IMR-90 (cell line): ENCODE measurements at regions not wholly inside any gene's neighbourhood (a gene's known extent, or its start where the extent isn't known, plus 50 kb on each side); places are given as distances from the start of the nearest gene placed in this dataset.

Source experiments
- ATAC-seq: fragments of 200-7000 bp; cut with Tn5 transposase; 2 replicates; pipeline ENCODE4 v1.9.1; 2020; ENCODE audit warnings: low read depth, mild to moderate bottlenecking, moderate library complexity
- BruUV-seq: library from RNA; stranded (reverse); fragments of 400-500 nt; replicated peaks from 2 replicates; lab custom pipeline; 2021; lab: Mats Ljungman, UMichigan
- CTCF ChIA-PET: fragments of 300-600 bp; formaldehyde crosslinking; extraction: SDS; loops from one replicate; lab custom pipeline; 2021; ENCODE audit warnings: antibody characterized with exemption; lab: Yijun Ruan, JAX
- POLR2A ChIA-PET: fragments of 300-600 bp; sonication (Branson Sonifier 250); formaldehyde crosslinking; loops from one replicate; lab custom pipeline; 2022; ENCODE audit warnings: antibody characterized with exemption; ENCODE audit not compliant: unreplicated experiment; lab: Charles Lee
- DNase-seq: peaks from one replicate; pipeline ENCODE4 v3.0.0; 2013
- H2AFZ ChIP-seq: replicated peaks from 2 replicates; pipeline ENCODE3; 2013; ENCODE audit warnings: low read length, mild to moderate bottlenecking; ENCODE audit not compliant: poor library complexity
- H2AK5ac ChIP-seq: 2 replicates; pipeline ENCODE4 v1.6.1; 2013; ENCODE audit warnings: low read depth, low read length, inconsistent platforms
- H2AK9ac ChIP-seq: replicated peaks from 2 replicates; pipeline ENCODE3; 2013; ENCODE audit warnings: mild to moderate bottlenecking, low read depth, low read length, moderate library complexity; ENCODE audit not compliant: poor library complexity
- H2BK120ac ChIP-seq: 2 replicates; pipeline ENCODE4 v1.6.1; 2013; ENCODE audit warnings: low read depth, low read length, inconsistent platforms
- H2BK15ac ChIP-seq: 3 replicates; pipeline ENCODE4 v1.6.1; 2013; ENCODE audit warnings: low read depth, low read length, inconsistent platforms
- H2BK20ac ChIP-seq: 2 replicates; pipeline ENCODE4 v1.6.1; 2013; ENCODE audit warnings: low read depth, mild to moderate bottlenecking, inconsistent platforms, low read length, moderate library complexity
- H2BK5ac ChIP-seq: 2 replicates; pipeline ENCODE4 v1.6.1; 2013; ENCODE audit warnings: mild to moderate bottlenecking, low read depth, low read length, inconsistent platforms; ENCODE audit not compliant: poor library complexity, severe bottlenecking
- H3K14ac ChIP-seq: replicated peaks from 2 replicates; pipeline ENCODE4 v1.6.1; 2013; ENCODE audit warnings: low read depth, low read length, inconsistent platforms
- H3K18ac ChIP-seq: 2 replicates; pipeline ENCODE4 v1.6.1; 2013; ENCODE audit warnings: low read depth, low read length, control low read depth
- H3K23ac ChIP-seq: 2 replicates; pipeline ENCODE4 v1.6.1; 2013; ENCODE audit warnings: low read depth, low read length, inconsistent platforms
- H3K27ac ChIP-seq: 2 replicates; pipeline ENCODE4 v1.5.1; 2013; ENCODE audit warnings: mild to moderate bottlenecking, control low read depth, low read length; ENCODE audit not compliant: insufficient read depth
- H3K27me3 ChIP-seq: 2 replicates; pipeline ENCODE4 v1.6.1; 2013; ENCODE audit warnings: low read length; ENCODE audit not compliant: control insufficient read depth, insufficient read depth
- H3K36me3 ChIP-seq: 2 replicates; pipeline ENCODE4 v1.6.1; 2013; ENCODE audit warnings: low read length, mixed read lengths; ENCODE audit not compliant: control insufficient read depth, insufficient read depth
- H3K4ac ChIP-seq: 2 replicates; pipeline ENCODE4 v1.6.1; 2013; ENCODE audit warnings: low read depth, low read length, inconsistent platforms
- H3K4me1 ChIP-seq: 2 replicates; pipeline ENCODE4 v1.6.1; 2013; ENCODE audit warnings: low read length, mixed read lengths; ENCODE audit not compliant: control insufficient read depth, insufficient read depth
- H3K4me2 ChIP-seq: 2 replicates; pipeline ENCODE4 v1.6.1; 2013; ENCODE audit warnings: low read depth, mild to moderate bottlenecking, control low read depth, low read length, moderate library complexity
- H3K4me3 ChIP-seq: 2 replicates; pipeline ENCODE4 v1.5.1; 2013; ENCODE audit warnings: low read depth, mild to moderate bottlenecking, control low read depth, low read length, moderate library complexity; ENCODE audit not compliant: insufficient read depth
- H3K56ac ChIP-seq: 2 replicates; pipeline ENCODE4 v1.6.1; 2013; ENCODE audit warnings: low read length, inconsistent platforms; ENCODE audit not compliant: insufficient read depth; ENCODE audit errors: extremely low read depth
- H3K79me1 ChIP-seq, 2 experiments: 2 replicates each; pipeline ENCODE4 v1.6.1; 2013; ENCODE audit warnings: low read length in 2 of 2, inconsistent platforms in 1 of 2, low read depth in 1 of 2
- H3K9ac ChIP-seq: 2 replicates; pipeline ENCODE4 v1.6.1; 2013; ENCODE audit warnings: low read depth, low read length, control low read depth
- H3K9me1 ChIP-seq: 2 replicates; pipeline ENCODE4 v1.6.1; 2013; ENCODE audit warnings: low read length, inconsistent platforms; ENCODE audit not compliant: insufficient read depth
- H3K9me3 ChIP-seq: 2 replicates; pipeline ENCODE4 v1.6.1; 2013; ENCODE audit warnings: low read length; ENCODE audit not compliant: control insufficient read depth, insufficient read depth
- H4K20me1 ChIP-seq: 2 replicates; pipeline ENCODE4 v1.6.1; 2013; ENCODE audit warnings: low read length, inconsistent platforms; ENCODE audit not compliant: insufficient read depth
- H4K5ac ChIP-seq: 2 replicates; pipeline ENCODE4 v1.6.1; 2013; ENCODE audit warnings: mild to moderate bottlenecking, low read depth, low read length, control low read depth
- H4K8ac ChIP-seq, 2 experiments: 2 replicates each; pipeline ENCODE4 v1.6.1; 2013; ENCODE audit warnings: low read depth in 2 of 2, low read length in 2 of 2, control low read depth in 1 of 2, inconsistent platforms in 1 of 2
- H4K91ac ChIP-seq: 2 replicates; pipeline ENCODE4 v1.6.1; 2013; ENCODE audit warnings: low read depth, low read length, inconsistent platforms; ENCODE audit not compliant: insufficient read depth
- CHD1 ChIP-seq: IDR thresholded peaks from 2 replicates; pipeline ENCODE4 v1.6.1; 2012; ENCODE audit warnings: low read depth, low read length, improper control_type of control experiment
- MAFK ChIP-seq: IDR thresholded peaks from 2 replicates; pipeline ENCODE4 v1.6.1; 2012; ENCODE audit warnings: low read depth, low read length, improper control_type of control experiment
- WGBS, 2 experiments: methylation state at CpG; one replicate each; pipeline versions ENCODE4 v1.1.5 to v1.1.7; 2013; ENCODE audit warnings: missing lambda C conversion rate in 2 of 2; ENCODE audit not compliant: insufficient read length in 1 of 2; ENCODE audit errors: extremely low coverage in 2 of 2; 5-methylcytosine and 5-hydroxymethylcytosine counted together
- dilution Hi-C: fragments of 300-500 bp; cut with HindIII; formaldehyde crosslinking; loops from one replicate; pipeline ENCODE4 v1.14.3; 2018; ENCODE audit warnings: low sequenced_read_pairs; ENCODE audit not compliant: unreplicated experiment
- in situ Hi-C: fragments of 300-500 bp; cut with MboI; formaldehyde crosslinking; loops from 3 replicates; pipeline ENCODE4 v1.14.3; 2019; ENCODE audit warnings: low sequenced_read_pairs, inconsistent platforms, mixed read lengths
- intact Hi-C: fragments of 100-400 bp; cut with micrococcal nuclease; formaldehyde crosslinking; loops from 2 replicates; pipeline ENCODE4 v1.10.0; 2022
- TF ChIP-seq, protein P1 (sequence below): fragments of 150-350 bp; IDR thresholded peaks from 2 replicates; pipeline ENCODE4 v1.6.1; 2016; ENCODE audit warnings: low read depth, mild to moderate bottlenecking, low read length, moderate library complexity, borderline replicate concordance
- TF ChIP-seq, protein P2 (sequence below): fragments of 150-350 bp; IDR thresholded peaks from 2 replicates; pipeline ENCODE4 v1.6.1; 2017; ENCODE audit warnings: mild to moderate bottlenecking, antibody characterized with exemption, low read length, low read depth

DNA sequence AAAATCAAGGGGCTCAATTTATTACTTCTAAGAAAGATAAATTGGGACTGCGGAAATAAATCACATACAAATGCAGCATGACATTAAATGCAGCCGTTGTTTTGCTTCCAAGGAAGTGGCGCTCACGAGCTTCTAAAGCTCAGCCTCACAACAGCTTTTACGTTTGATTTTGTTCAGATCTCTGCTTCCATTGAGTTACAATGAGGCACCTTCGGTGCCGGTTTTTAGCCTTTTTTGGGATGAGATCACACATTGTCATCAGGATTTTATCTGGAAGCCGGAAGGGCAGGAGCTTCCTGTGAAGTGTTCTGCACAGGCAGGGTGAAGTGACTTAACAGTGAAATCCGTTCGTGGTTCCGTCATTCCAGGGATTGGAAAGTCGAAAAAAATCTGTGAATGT is 209.8 kb downstream of the DCDC2C start:
- TF ChIP-seq, protein P1, sequence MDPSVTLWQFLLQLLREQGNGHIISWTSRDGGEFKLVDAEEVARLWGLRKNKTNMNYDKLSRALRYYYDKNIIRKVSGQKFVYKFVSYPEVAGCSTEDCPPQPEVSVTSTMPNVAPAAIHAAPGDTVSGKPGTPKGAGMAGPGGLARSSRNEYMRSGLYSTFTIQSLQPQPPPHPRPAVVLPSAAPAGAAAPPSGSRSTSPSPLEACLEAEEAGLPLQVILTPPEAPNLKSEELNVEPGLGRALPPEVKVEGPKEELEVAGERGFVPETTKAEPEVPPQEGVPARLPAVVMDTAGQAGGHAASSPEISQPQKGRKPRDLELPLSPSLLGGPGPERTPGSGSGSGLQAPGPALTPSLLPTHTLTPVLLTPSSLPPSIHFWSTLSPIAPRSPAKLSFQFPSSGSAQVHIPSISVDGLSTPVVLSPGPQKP = no peak
- TF ChIP-seq, protein P2, sequence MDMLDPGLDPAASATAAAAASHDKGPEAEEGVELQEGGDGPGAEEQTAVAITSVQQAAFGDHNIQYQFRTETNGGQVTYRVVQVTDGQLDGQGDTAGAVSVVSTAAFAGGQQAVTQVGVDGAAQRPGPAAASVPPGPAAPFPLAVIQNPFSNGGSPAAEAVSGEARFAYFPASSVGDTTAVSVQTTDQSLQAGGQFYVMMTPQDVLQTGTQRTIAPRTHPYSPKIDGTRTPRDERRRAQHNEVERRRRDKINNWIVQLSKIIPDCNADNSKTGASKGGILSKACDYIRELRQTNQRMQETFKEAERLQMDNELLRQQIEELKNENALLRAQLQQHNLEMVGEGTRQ = no peak
- TF ChIP-seq CHD1 = no peak
- TF ChIP-seq MAFK = no peak
- H3K23ac ChIP-seq = no peak overlapping the region
- no peak overlapping the region for H3K14ac ChIP-seq
- H3K56ac ChIP-seq = no peak overlapping the region
- H2BK15ac ChIP-seq = no peak overlapping the region
- H3K9ac ChIP-seq = no peak overlapping the region
- H3K36me3 ChIP-seq = no peaks in the 10 kb centered on the region
- no peak overlapping the region for H3K4ac ChIP-seq
- no peak overlapping the region for H2BK120ac ChIP-seq
- H3K27me3 ChIP-seq = no peaks in the 10 kb centered on the region
- H3K4me3 ChIP-seq = no peak overlapping the region
- no peak overlapping the region for H3K4me2 ChIP-seq
- POLR2A ChIA-PET = no interaction called here
- 50% methylated on average over 2 of the region's 12 CpGs; no CpG with 5 or more reads in 1 of the 2 experiments for WGBS, 2 experiments
- ATAC-seq = no peak
- no peak overlapping the region for H2BK20ac ChIP-seq
- H2AK9ac ChIP-seq = no peak overlapping the region
- H3K18ac ChIP-seq = no peak overlapping the region
- no peak overlapping the region for H2AFZ ChIP-seq
- no peak overlapping the region for H4K5ac ChIP-seq
- DNase-seq = no peak
- no peak overlapping the region for H2AK5ac ChIP-seq
- no TSS peak for BruUV-seq
- H3K9me3 ChIP-seq = peaks cover 18% of the 10 kb centered on the region
- no peaks in the 10 kb centered on the region for H4K20me1 ChIP-seq
- no peak overlapping the region for H3K27ac ChIP-seq
- H2BK5ac ChIP-seq = no peak overlapping the region
- no peak overlapping the region for H4K8ac ChIP-seq
- in situ Hi-C loops (no loop called here), dilution Hi-C loops (no loop called here), intact Hi-C loops (no loop called here)
- no peaks in the 10 kb centered on the region for H3K9me1 ChIP-seq
- CTCF ChIA-PET = no interaction called here
- H3K79me1 ChIP-seq = no peaks in the 10 kb centered on the region
- no peaks in the 10 kb centered on the region for H3K4me1 ChIP-seq
- no peak overlapping the region for H4K91ac ChIP-seq
